ENCODE measurements at regions not wholly inside any gene's neighbourhood (a gene's known extent, or its start where the extent isn't known, plus 50 kb on each side); places are given as distances from the start of the nearest gene placed in this dataset.
"Not testable (repeated sequence)": the region's sequence is repeated elsewhere in the genome, so short reads cannot be mapped to it uniquely, and the experiment has no call there.

- no peaks in the 10 kb centered on the region for H3K36me3 Mint-ChIP-seq
- no peak for DNase-seq
- peaks cover 11% of the 10 kb centered on the region for H3K27me3 Mint-ChIP-seq
- CTCF ChIA-PET, result no interaction called here
- H3K4me3 Mint-ChIP-seq, result no peak overlapping the region
- H3K4me1 Mint-ChIP-seq, result no peaks in the 10 kb centered on the region
- peaks cover 6% of the 10 kb centered on the region for H3K9me3 Mint-ChIP-seq
- no peak overlapping the region for H3K27ac Mint-ChIP-seq
Measured at GRCh38 chr1:232316864-232317263, 313.1 kb downstream of the SIPA1L2 start.

GRCh38 chr1:232313876-232314275, 316.1 kb downstream of the SIPA1L2 start:
- H3K36me3 Mint-ChIP-seq, H3K4me1 Mint-ChIP-seq, H3K4me3 Mint-ChIP-seq, DNase-seq, H3K27ac Mint-ChIP-seq, CTCF ChIA-PET, H3K9me3 Mint-ChIP-seq, H3K27me3 Mint-ChIP-seq: not testable (repeated sequence)

- H3K27me3 Mint-ChIP-seq, result peaks cover 4% of the 10 kb centered on the region
- no peak overlapping the region for H3K27ac Mint-ChIP-seq
- DNase-seq, result no peak
- no peak overlapping the region for H3K4me3 Mint-ChIP-seq
- peaks cover 6% of the 10 kb centered on the region for H3K9me3 Mint-ChIP-seq
- no peaks in the 10 kb centered on the region for H3K4me1 Mint-ChIP-seq
- CTCF ChIA-PET, result no interaction called here
- H3K36me3 Mint-ChIP-seq, result no peaks in the 10 kb centered on the region
Measured at GRCh38 chr1:232310541-232310940, 319.4 kb downstream of the SIPA1L2 start.

- peaks cover 10% of the 10 kb centered on the region for H3K27me3 Mint-ChIP-seq
- CTCF ChIA-PET, result interaction anchor here (1.0 kb wide), 1 partner anchor 383 kb away, joined by 3 read pairs; no protein-coding TSS in a partner anchor
Measured at GRCh38 chr1:232308616-232309015, 321.3 kb downstream of the SIPA1L2 start.

GRCh38 chr1:232307296-232308017, 322.5 kb downstream of the SIPA1L2 start:
- H3K27ac Mint-ChIP-seq, result no peak overlapping the region
- CTCF ChIA-PET, result interaction anchor here (0.6 to 1.0 kb wide), 2 partner anchors 13 to 14 kb away, joined by 3 read pairs; no protein-coding TSS in a partner anchor
- peaks cover 12% of the 10 kb centered on the region for H3K27me3 Mint-ChIP-seq
- no peaks in the 10 kb centered on the region for H3K36me3 Mint-ChIP-seq
- no peaks in the 10 kb centered on the region for H3K4me1 Mint-ChIP-seq
- no peak for DNase-seq
- no peaks in the 10 kb centered on the region for H3K9me3 Mint-ChIP-seq
- no peak overlapping the region for H3K4me3 Mint-ChIP-seq

More at GRCh38 chr1:232308616-232309015, 321.3 kb downstream of the SIPA1L2 start:
- H3K4me3 Mint-ChIP-seq, result no peak overlapping the region
- DNase-seq, result no peak
- H3K9me3 Mint-ChIP-seq, result peaks cover 6% of the 10 kb centered on the region
- no peaks in the 10 kb centered on the region for H3K4me1 Mint-ChIP-seq
- no peaks in the 10 kb centered on the region for H3K36me3 Mint-ChIP-seq
- H3K27ac Mint-ChIP-seq, result no peak overlapping the region

- Mint-ChIP-seq H3K9me3 (no peaks in the 10 kb centered on the region), H3K4me3 (no peak overlapping the region), H3K27me3 (peaks cover 12% of the 10 kb centered on the region), H3K36me3 (no peaks in the 10 kb centered on the region), H3K27ac (no peak overlapping the region), H3K4me1 (no peaks in the 10 kb centered on the region)
- no peak for DNase-seq
- CTCF ChIA-PET, result interaction anchor here (1.0 kb wide), 1 partner anchor 14 kb away, joined by 3 read pairs; no protein-coding TSS in a partner anchor
Measured at GRCh38 chr1:232306269-232306961, 323.5 kb downstream of the SIPA1L2 start.

- Mint-ChIP-seq H3K36me3 (no peaks in the 10 kb centered on the region), H3K27ac (no peak overlapping the region), H3K27me3 (peaks cover 12% of the 10 kb centered on the region), H3K9me3 (no peaks in the 10 kb centered on the region), H3K4me3 (no peak overlapping the region), H3K4me1 (no peaks in the 10 kb centered on the region)
- no peak for DNase-seq
- CTCF ChIA-PET, result interaction anchor here (0.6 kb wide), 1 partner anchor 480 kb away, joined by 3 read pairs; no protein-coding TSS in a partner anchor
Measured at GRCh38 chr1:232305050-232305449, 324.9 kb downstream of the SIPA1L2 start.

GRCh38 chr1:232303222-232303620, 326.7 kb downstream of the SIPA1L2 start:
- no peak for DNase-seq
- Mint-ChIP-seq H3K4me1 (no peaks in the 10 kb centered on the region), H3K4me3 (no peak overlapping the region), H3K27ac (no peak overlapping the region), H3K36me3 (no peaks in the 10 kb centered on the region), H3K9me3 (no peaks in the 10 kb centered on the region), H3K27me3 (peaks cover 12% of the 10 kb centered on the region)
- CTCF ChIA-PET, result no interaction called here

GRCh38 chr1:232302376-232303221, 327.3 kb downstream of the SIPA1L2 start:
- CTCF ChIA-PET, result no interaction called here
- Mint-ChIP-seq H3K4me1 (no peaks in the 10 kb centered on the region), H3K27ac (no peak overlapping the region), H3K27me3 (peaks cover 12% of the 10 kb centered on the region), H3K36me3 (no peaks in the 10 kb centered on the region), H3K9me3 (no peaks in the 10 kb centered on the region), H3K4me3 (no peak overlapping the region)
- DNase-seq, result no peak

GRCh38 chr1:232301246-232301645, 328.7 kb downstream of the SIPA1L2 start:
- no peaks in the 10 kb centered on the region for H3K9me3 Mint-ChIP-seq
- no peaks in the 10 kb centered on the region for H3K4me1 Mint-ChIP-seq
- CTCF ChIA-PET, result no interaction called here
- H3K36me3 Mint-ChIP-seq, result no peaks in the 10 kb centered on the region
- no peak overlapping the region for H3K4me3 Mint-ChIP-seq
- no peak overlapping the region for H3K27ac Mint-ChIP-seq
- no peak for DNase-seq
- peaks cover 12% of the 10 kb centered on the region for H3K27me3 Mint-ChIP-seq

- DNase-seq, result no peak
- H3K27ac Mint-ChIP-seq, result no peak overlapping the region
- H3K36me3 Mint-ChIP-seq, result no peaks in the 10 kb centered on the region
Measured at GRCh38 chr1:232300466-232300865, 329.5 kb downstream of the SIPA1L2 start.

GRCh38 chr1:232296461-232296860, 333.5 kb downstream of the SIPA1L2 start:
- no peak overlapping the region for H3K27ac Mint-ChIP-seq
- no peaks in the 10 kb centered on the region for H3K4me1 Mint-ChIP-seq
- no peak overlapping the region for H3K4me3 Mint-ChIP-seq
- CTCF ChIA-PET, result no interaction called here
- H3K9me3 Mint-ChIP-seq, result no peaks in the 10 kb centered on the region
- no peak for DNase-seq
- H3K36me3 Mint-ChIP-seq, result no peaks in the 10 kb centered on the region
- H3K27me3 Mint-ChIP-seq, result peaks cover 7% of the 10 kb centered on the region

More at GRCh38 chr1:232300466-232300865, 329.5 kb downstream of the SIPA1L2 start:
- no peak overlapping the region for H3K4me3 Mint-ChIP-seq
- peaks cover 12% of the 10 kb centered on the region for H3K27me3 Mint-ChIP-seq
- CTCF ChIA-PET, result interaction anchor here (1.2 kb wide), 1 partner anchor 435 kb away, joined by 3 read pairs; no protein-coding TSS in a partner anchor
- no peaks in the 10 kb centered on the region for H3K4me1 Mint-ChIP-seq
- H3K9me3 Mint-ChIP-seq, result no peaks in the 10 kb centered on the region

- Mint-ChIP-seq H3K4me3 (no peak overlapping the region), H3K36me3 (no peaks in the 10 kb centered on the region), H3K9me3 (no peaks in the 10 kb centered on the region), H3K27me3 (peaks cover 7% of the 10 kb centered on the region), H3K27ac (no peak overlapping the region), H3K4me1 (no peaks in the 10 kb centered on the region)
- CTCF ChIA-PET, result interaction anchor here (0.6 kb wide), 2 partner anchors 14 to 427 kb away, joined by 3 to 4 read pairs; no protein-coding TSS in a partner anchor
- no peak for DNase-seq
Measured at GRCh38 chr1:232293361-232293760, 336.6 kb downstream of the SIPA1L2 start.

GRCh38 chr1:232292818-232293217, 337.1 kb downstream of the SIPA1L2 start:
- Mint-ChIP-seq H3K27ac (no peak overlapping the region), H3K27me3 (peaks cover 7% of the 10 kb centered on the region), H3K4me1 (no peaks in the 10 kb centered on the region), H3K36me3 (no peaks in the 10 kb centered on the region), H3K9me3 (no peaks in the 10 kb centered on the region), H3K4me3 (no peak overlapping the region)
- no peak for DNase-seq
- CTCF ChIA-PET, result interaction anchor here (0.6 kb wide), 1 partner anchor 14 kb away, joined by 3 read pairs; no protein-coding TSS in a partner anchor

Measured in activated naive CD4-positive, alpha-beta T cell treated with anti-CD3 and anti-CD28 coated beads, Interleukin-2, amount 10 ng/mL, durations not matched to agents 7 days and 5 days (primary cell).